ENCODE measurements at regions not wholly inside any gene's neighbourhood (a gene's known extent, or its start where the extent isn't known, plus 50 kb on each side); places are given as distances from the start of the nearest gene placed in this dataset.

GRCh38 chr2:147506889-147507288, 337.9 kb upstream of the ACVR2A start:
- DNase-seq (ENCODE audit: low read depth, low spot score) = no peak

- DNase-seq (ENCODE audit: low read depth, low spot score) = no peak
Measured at GRCh38 chr2:147502711-147503290, 342.0 kb upstream of the ACVR2A start.

GRCh38 chr2:147501968-147502367, 342.9 kb upstream of the ACVR2A start:
- no peak for DNase-seq (ENCODE audit: low read depth, low spot score)

GRCh38 chr2:147500819-147501395, 343.9 kb upstream of the ACVR2A start:
- no peak for DNase-seq (ENCODE audit: low read depth, low spot score)

- no peak for DNase-seq (ENCODE audit: low read depth, low spot score)
Measured at GRCh38 chr2:147500229-147500628, 344.6 kb upstream of the ACVR2A start.

GRCh38 chr2:147499785-147500184, 345.0 kb upstream of the ACVR2A start:
- no peak for DNase-seq (ENCODE audit: low read depth, low spot score)

- DNase-seq (ENCODE audit: low read depth, low spot score) = no peak
Measured at GRCh38 chr2:147495734-147496133, 349.1 kb upstream of the ACVR2A start.

GRCh38 chr2:147492471-147492870, 352.4 kb upstream of the ACVR2A start:
- DNase-seq (ENCODE audit: low read depth, low spot score) = no peak

GRCh38 chr2:147491506-147491905, 353.3 kb upstream of the ACVR2A start:
- no peak for DNase-seq (ENCODE audit: low read depth, low spot score)

- DNase-seq (ENCODE audit: low read depth, low spot score) = no peak
Measured at GRCh38 chr2:147490401-147491261, 354.2 kb upstream of the ACVR2A start.

GRCh38 chr2:147488472-147488871, 356.4 kb upstream of the ACVR2A start:
- no peak for DNase-seq (ENCODE audit: low read depth, low spot score)

GRCh38 chr2:147487978-147488289, 356.9 kb upstream of the ACVR2A start:
- no peak for DNase-seq (ENCODE audit: low read depth, low spot score)

- DNase-seq (ENCODE audit: low read depth, low spot score) = no peak
Measured at GRCh38 chr2:147487286-147487977, 357.4 kb upstream of the ACVR2A start.

GRCh38 chr2:147485210-147485851, 359.5 kb upstream of the ACVR2A start:
- DNase-seq (ENCODE audit: low read depth, low spot score) = no peak

GRCh38 chr2:147483911-147484310, 360.9 kb upstream of the ACVR2A start:
- DNase-seq (ENCODE audit: low read depth, low spot score) = no peak

GRCh38 chr2:147482916-147483669, 361.7 kb upstream of the ACVR2A start:
- DNase-seq (ENCODE audit: low read depth, low spot score) = no peak

- DNase-seq (ENCODE audit: low read depth, low spot score) = no peak
Measured at GRCh38 chr2:147482111-147482895, 362.5 kb upstream of the ACVR2A start.

- no peak for DNase-seq (ENCODE audit: low read depth, low spot score)
Measured at GRCh38 chr2:147479358-147479757, 365.5 kb upstream of the ACVR2A start.

- DNase-seq (ENCODE audit: low read depth, low spot score) = no peak
Measured at GRCh38 chr2:147473075-147473474, 371.8 kb upstream of the ACVR2A start.

GRCh38 chr2:147471126-147471525, 373.7 kb upstream of the ACVR2A start:
- no peak for DNase-seq (ENCODE audit: low read depth, low spot score)
